H1 (cell line): ENCODE measurements at regions not wholly inside any gene's neighbourhood (a gene's known extent, or its start where the extent isn't known, plus 50 kb on each side); places are given as distances from the start of the nearest gene placed in this dataset.

Experiments used
- CTCF ChIA-PET: fragments of 300-600 bp; sonication (Branson Sonifier 250); formaldehyde crosslinking; loops from one replicate; lab custom pipeline; 2021; ENCODE audit not compliant: partially characterized antibody; lab: Charles Lee
- POLR2A ChIA-PET: fragments of 300-600 bp; sonication (Branson Sonifier 250); formaldehyde crosslinking; loops from one replicate; lab custom pipeline; 2021; ENCODE audit warnings: inconsistent platforms; ENCODE audit not compliant: partially characterized antibody; lab: Charles Lee
- DNase-seq, 2 experiments: peaks; one replicate each; pipeline versions ENCODE4 v3.0.0 to v3.0.0-alpha.2; 2010 to 2022; ENCODE audit warnings: low spot score in 2 of 2, low read depth in 1 of 2, mixed read lengths in 1 of 2
- FAIRE-seq: peaks from 2 replicates; lab custom pipeline; 2011; peaks lifted over from hg19 to GRCh38; lab: Jason Lieb, UNC
- H2AFZ ChIP-seq: 2 replicates; pipeline ENCODE4 v1.8.1; 2012; ENCODE audit warnings: low read length, inconsistent platforms
- H2AK5ac ChIP-seq: 2 replicates; pipeline ENCODE4 v1.6.1; 2013; ENCODE audit warnings: low read depth, low read length
- H2BK120ac ChIP-seq: replicated peaks from 2 replicates; pipeline ENCODE3; 2013; ENCODE audit warnings: low read depth, low read length, inconsistent platforms
- H2BK12ac ChIP-seq: 2 replicates; pipeline ENCODE4 v1.6.1; 2013; ENCODE audit warnings: low read depth, low read length
- H2BK15ac ChIP-seq: 2 replicates; pipeline ENCODE4 v1.6.1; 2013; ENCODE audit warnings: low read length
- H2BK20ac ChIP-seq: 2 replicates; pipeline ENCODE4 v1.6.1; 2013; ENCODE audit warnings: low read length
- H2BK5ac ChIP-seq: 2 replicates; pipeline ENCODE4 v1.6.1; 2013; ENCODE audit warnings: low read depth, low read length
- H3K14ac ChIP-seq: 2 replicates; pipeline ENCODE4 v1.6.1; 2013; ENCODE audit warnings: inconsistent platforms; ENCODE audit not compliant: insufficient read length
- H3K18ac ChIP-seq: 2 replicates; pipeline ENCODE4 v1.6.1; 2013; ENCODE audit warnings: low read length; ENCODE audit errors: extremely low read depth
- H3K23ac ChIP-seq: 2 replicates; pipeline ENCODE4 v1.6.1; 2013; ENCODE audit warnings: inconsistent platforms; ENCODE audit not compliant: insufficient read length
- H3K23me2 ChIP-seq: 2 replicates; pipeline ENCODE4 v1.6.1; 2013; ENCODE audit warnings: low read depth, low read length
- H3K27ac ChIP-seq: 2 replicates; pipeline ENCODE4 v1.6.1; 2011; ENCODE audit warnings: low read depth, low read length, inconsistent platforms
- H3K27me3 ChIP-seq, 4 experiments: replicated peaks in 1 of 4; 1 replicate in 1 of 4; 2 replicates in 3 of 4; pipeline versions ENCODE4 v1.6.1 to v1.8.1; 2011 to 2013; ENCODE audit warnings: low read length in 3 of 4, mild to moderate bottlenecking in 3 of 4, inconsistent platforms in 2 of 4, mixed read lengths in 2 of 4, moderate library complexity in 1 of 4; ENCODE audit not compliant: control insufficient read depth in 3 of 4, insufficient read depth in 3 of 4; ENCODE audit errors: extremely low read depth in 1 of 4
- H3K36me3 ChIP-seq, 4 experiments: 2 replicates each; pipeline versions ENCODE4 v1.6.1 to v1.8.1; 2011 to 2013; ENCODE audit warnings: mild to moderate bottlenecking in 4 of 4, low read length in 3 of 4, moderate library complexity in 2 of 4, control low read depth in 1 of 4, inconsistent platforms in 1 of 4; ENCODE audit not compliant: insufficient read depth in 4 of 4, control insufficient read depth in 2 of 4
- H3K4ac ChIP-seq: replicated peaks from 2 replicates; pipeline ENCODE3; 2013; ENCODE audit warnings: low read length, low read depth, mixed read lengths, inconsistent platforms; ENCODE audit not compliant: insufficient read length
- H3K4me1 ChIP-seq, 4 experiments: replicated peaks in 1 of 4; 1 replicate in 1 of 4; 2 replicates in 3 of 4; pipeline versions ENCODE4 v1.6.1 to v1.8.1; 2011 to 2013; ENCODE audit warnings: low read length in 3 of 4, inconsistent platforms in 2 of 4, mixed read lengths in 1 of 4; ENCODE audit not compliant: insufficient read depth in 4 of 4, control insufficient read depth in 3 of 4
- H3K4me2 ChIP-seq, 2 experiments: 2 replicates each; pipeline versions ENCODE4 v1.6.1 to v1.8.1; 2011 to 2013; ENCODE audit warnings: low read depth in 2 of 2, low read length in 2 of 2, control low read depth in 1 of 2, inconsistent platforms in 1 of 2, mild to moderate bottlenecking in 1 of 2; ENCODE audit not compliant: insufficient read depth in 1 of 2
- H3K4me3 ChIP-seq, 4 experiments: fragments of 200-600, 300-600 bp in 1 of 4; sonication (generic), shearing (Covaris generic), sonication (Bioruptor Twin) in 1 of 4; 2 replicates each; pipeline versions ENCODE4 v1.5.1 to v1.8.1; 2011 to 2016; ENCODE audit warnings: low read length in 4 of 4, low read depth in 3 of 4, control low read depth in 2 of 4, inconsistent platforms in 2 of 4, mild to moderate bottlenecking in 2 of 4, mixed read lengths in 1 of 4, moderate library complexity in 1 of 4; ENCODE audit not compliant: insufficient read depth in 2 of 4; ENCODE audit errors: extremely low read depth in 1 of 4
- H3K56ac ChIP-seq: replicated peaks from 2 replicates; pipeline ENCODE3; 2013; ENCODE audit warnings: low read depth, mild to moderate bottlenecking, mixed read lengths, low read length, inconsistent platforms; ENCODE audit not compliant: insufficient read length
- H3K79me1 ChIP-seq: 2 replicates; pipeline ENCODE4 v1.6.1; 2013; ENCODE audit warnings: low read depth, low read length, control low read depth
- H3K79me2 ChIP-seq, 2 experiments: 2 replicates each; pipeline versions ENCODE4 v1.6.1 to v1.8.1; 2012 to 2013; ENCODE audit warnings: low read length in 2 of 2, mild to moderate bottlenecking in 2 of 2, inconsistent platforms in 1 of 2; ENCODE audit not compliant: insufficient read depth in 2 of 2, control insufficient read depth in 1 of 2
- H3K9ac ChIP-seq, 4 experiments: replicated peaks in 1 of 4; 1 replicate in 1 of 4; 2 replicates in 3 of 4; pipeline versions ENCODE4 v1.6.1 to v1.8.1; 2011 to 2013; ENCODE audit warnings: low read depth in 3 of 4, low read length in 3 of 4, control low read depth in 2 of 4, mild to moderate bottlenecking in 2 of 4, moderate library complexity in 2 of 4, inconsistent platforms in 1 of 4; ENCODE audit errors: extremely low read depth in 1 of 4
- H3K9me3 ChIP-seq, 2 experiments: 2 replicates each; pipeline versions ENCODE4 v1.6.1 to v1.8.1; 2012 to 2013; ENCODE audit warnings: mild to moderate bottlenecking in 2 of 2, moderate library complexity in 2 of 2, control low read depth in 1 of 2, inconsistent platforms in 1 of 2, low read depth in 1 of 2, low read length in 1 of 2, mixed read lengths in 1 of 2; ENCODE audit not compliant: insufficient read depth in 2 of 2
- H4K20me1 ChIP-seq, 2 experiments: replicated peaks in 1 of 2; 2 replicates each; pipeline versions ENCODE3 to v1.8.1; 2011 to 2013; ENCODE audit warnings: inconsistent platforms in 2 of 2, low read length in 2 of 2, mild to moderate bottlenecking in 1 of 2; ENCODE audit not compliant: insufficient read depth in 2 of 2, control insufficient read depth in 1 of 2
- H4K5ac ChIP-seq: 2 replicates; pipeline ENCODE4 v1.6.1; 2013; ENCODE audit warnings: low read length, low read depth, mixed read lengths, inconsistent platforms; ENCODE audit not compliant: insufficient read length
- H4K8ac ChIP-seq: 2 replicates; pipeline ENCODE4 v1.8.0; 2013; ENCODE audit warnings: mild to moderate bottlenecking, moderate library complexity, low read length, inconsistent platforms; ENCODE audit not compliant: insufficient read depth; ENCODE audit errors: extremely low read depth
- H4K91ac ChIP-seq: replicated peaks from 2 replicates; pipeline ENCODE3; 2013; ENCODE audit warnings: low read length, mixed read lengths, inconsistent platforms; ENCODE audit not compliant: insufficient read length
- RAD21 ChIP-seq, 2 experiments: IDR thresholded peaks in 1 of 2; conservative IDR thresholded peaks in 1 of 2; 2 replicates each; pipeline ENCODE4 v1.6.1; 2011; ENCODE audit warnings: low read depth in 2 of 2, low read length in 2 of 2, improper control_type of control experiment in 1 of 2, inconsistent platforms in 1 of 2, mild to moderate bottlenecking in 1 of 2, moderate library complexity in 1 of 2
- SIRT6 ChIP-seq: IDR thresholded peaks from one replicate; pipeline ENCODE4 v1.7.1; 2012; ENCODE audit warnings: low read length, inconsistent platforms
- SUZ12 ChIP-seq: fragments of 200-600 bp; sonication (generic); IDR thresholded peaks from 2 replicates; pipeline ENCODE4 v1.6.1; 2012; ENCODE audit warnings: mild to moderate bottlenecking, inconsistent platforms, low read length, moderate library complexity, mixed read lengths
- ZNF274 ChIP-seq: IDR thresholded peaks from 2 replicates; pipeline ENCODE4 v1.7.0; 2012; ENCODE audit warnings: low read length, borderline replicate concordance; ENCODE audit errors: extremely low read depth
- WGBS, 2 experiments: shearing (Covaris generic) in 1 of 2; methylation state at CpG; one replicate each; pipeline versions ENCODE4 v1.1.6 to v1.1.7; 2013 to 2015; ENCODE audit warnings: low lambda C conversion rate in 2 of 2, mixed read lengths in 2 of 2, inconsistent platforms in 1 of 2, low coverage in 1 of 2, missing lambda C conversion rate in 1 of 2; ENCODE audit not compliant: insufficient replicate concordance in 2 of 2, insufficient coverage in 1 of 2, insufficient read length in 1 of 2; ENCODE audit errors: extremely low coverage in 1 of 2, missing lambda C conversion rate in 1 of 2; 5-methylcytosine and 5-hydroxymethylcytosine counted together

DNA sequence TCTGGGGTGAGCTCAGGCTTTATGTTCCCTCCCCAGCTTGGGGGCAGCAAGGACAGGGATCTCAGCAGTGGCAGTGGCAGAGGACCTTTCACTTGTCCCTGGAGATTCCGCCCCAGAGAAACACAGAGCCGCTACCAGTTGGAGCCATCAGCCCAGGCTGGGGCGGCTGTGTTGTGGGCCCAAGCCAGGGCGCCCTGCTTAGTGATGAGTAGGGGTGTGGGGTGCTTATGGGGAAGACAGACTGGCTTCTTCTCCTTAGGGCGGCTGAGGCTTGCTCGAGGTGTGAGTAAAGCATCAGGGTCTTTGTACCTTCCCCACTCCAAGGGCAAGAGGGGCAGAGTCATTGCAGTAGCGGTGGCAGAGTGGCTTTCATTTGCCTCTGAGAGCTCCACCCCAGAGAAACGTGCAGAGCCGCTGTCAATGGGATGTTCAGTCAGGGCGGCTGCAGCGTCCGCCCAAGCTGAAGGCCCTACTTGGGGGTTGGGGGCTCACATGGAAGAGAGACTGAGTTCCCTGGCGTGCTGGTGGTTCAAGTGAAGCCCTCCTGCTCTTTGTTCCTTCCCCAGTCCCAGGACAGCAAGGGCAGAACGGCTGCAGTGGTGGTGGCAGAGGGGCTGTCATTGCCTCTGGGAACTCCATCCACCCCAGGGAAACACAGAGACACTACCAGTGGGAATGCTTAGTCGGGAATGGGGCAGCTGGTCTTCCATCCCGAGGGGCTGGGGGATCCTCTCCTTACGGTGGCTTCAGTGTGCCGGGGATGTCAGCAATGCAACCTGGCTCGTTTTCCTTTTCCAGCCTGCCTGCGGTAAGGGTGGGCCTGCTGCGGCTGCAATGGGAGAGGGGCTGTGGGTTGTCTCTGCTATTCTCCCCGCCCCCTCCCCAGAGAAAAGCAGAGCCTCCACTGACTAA is 2142.5 kb upstream of the TENM3 start:
- H4K20me1 ChIP-seq = no peaks in the 10 kb centered on the region
- TF ChIP-seq ZNF274 = no peak
- no peak for TF ChIP-seq SUZ12
- TF ChIP-seq SIRT6 = no peak
- TF ChIP-seq RAD21 (IDR thresholded peaks at IDR 0.05 in 1 of 2, conservative IDR thresholded peaks at IDR 0.05 in 1 of 2; ENCODE audit: low read depth in 2 of 2, low read length in 2 of 2) = no peak
- TF ChIP-seq, all 59 proteins: peak for 0
- H3K4me3 ChIP-seq = no peak overlapping the region
- H3K36me3 ChIP-seq = no peaks in the 10 kb centered on the region; a peak in 1 of 8 replicates
- H3K4me1 ChIP-seq = peaks cover 0 to 4% (median 0%) of the 10 kb centered on the region in 4 experiments; a peak in 1 of 7 replicates
- H3K79me2 ChIP-seq = no peaks in the 10 kb centered on the region
- H3K18ac ChIP-seq = 0 out of 2 replicates have a peak overlapping the region, but pooled peaks have one; percentile 19
- H3K27me3 ChIP-seq = no peaks in the 10 kb centered on the region
- no peak overlapping the region for H3K4me2 ChIP-seq
- H2BK20ac ChIP-seq = no peak overlapping the region
- H3K9me3 ChIP-seq = no peaks in the 10 kb centered on the region
- ChIA-PET POLR2A (no interaction called here), CTCF (no interaction called here)
- WGBS, 2 experiments = 94% methylated on average over 22 of the region's 22 CpGs; no CpG with 5 or more reads in 1 of the 2 experiments
- H3K9ac ChIP-seq = no peak overlapping the region
- H3K23ac ChIP-seq = no peak overlapping the region
- no peak overlapping the region for H2BK12ac ChIP-seq
- H3K14ac ChIP-seq = no peak overlapping the region
- H3K4ac ChIP-seq = no peak overlapping the region
- H4K8ac ChIP-seq = peak overlapping the region; percentile 4; the same call in 1 of the 2 replicates
- no peak overlapping the region for H4K91ac ChIP-seq
- no peak overlapping the region for H2BK120ac ChIP-seq
- H2AK5ac ChIP-seq = no peak overlapping the region
- H3K23me2 ChIP-seq = peaks cover 2% of the 10 kb centered on the region; the same call in 1 of the 2 replicates
- H2AFZ ChIP-seq = peak overlapping the region; percentile 67; the same call in 1 of the 2 replicates
- no peak overlapping the region for H3K27ac ChIP-seq
- no peak overlapping the region for H4K5ac ChIP-seq
- H3K79me1 ChIP-seq = no peaks in the 10 kb centered on the region
- H3K56ac ChIP-seq = no peak overlapping the region
- FAIRE-seq = no peak
- H2BK15ac ChIP-seq = no peak overlapping the region
- DNase-seq = no peak
- no peak overlapping the region for H2BK5ac ChIP-seq
